G401.6 (cell line): ENCODE measurements at regions not wholly inside any gene's neighbourhood (a gene's known extent, or its start where the extent isn't known, plus 50 kb on each side); places are given as distances from the start of the nearest gene placed in this dataset.
"Not testable (repeated sequence)": the region's sequence is repeated elsewhere in the genome, so short reads cannot be mapped to it uniquely, and the experiment has no call there.

Experiments
- FAIRE-seq: peaks from 2 replicates; lab custom pipeline; 2012; peaks lifted over from hg19 to GRCh38; lab: Jason Lieb, UNC

DNA sequence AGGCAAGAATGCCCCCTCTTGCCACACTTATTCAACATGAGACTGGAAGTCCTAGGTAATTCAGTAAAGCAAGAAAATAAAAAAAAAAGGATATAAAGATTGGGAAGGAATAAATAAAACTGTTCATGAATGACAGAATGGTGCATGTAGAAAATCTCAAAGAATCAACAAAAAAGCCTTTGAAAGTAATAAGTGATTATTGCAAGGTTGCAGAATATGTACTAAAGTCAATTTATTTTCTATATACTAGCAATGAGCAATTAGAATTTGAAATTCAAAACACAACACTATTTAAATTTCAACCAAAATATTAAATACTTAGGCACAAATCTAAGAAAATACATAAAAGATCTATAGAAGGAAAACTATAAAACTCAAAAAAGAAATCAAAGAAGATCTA is 58.6 kb downstream of the MAGEA10 start:
- FAIRE-seq: no peak

DNA sequence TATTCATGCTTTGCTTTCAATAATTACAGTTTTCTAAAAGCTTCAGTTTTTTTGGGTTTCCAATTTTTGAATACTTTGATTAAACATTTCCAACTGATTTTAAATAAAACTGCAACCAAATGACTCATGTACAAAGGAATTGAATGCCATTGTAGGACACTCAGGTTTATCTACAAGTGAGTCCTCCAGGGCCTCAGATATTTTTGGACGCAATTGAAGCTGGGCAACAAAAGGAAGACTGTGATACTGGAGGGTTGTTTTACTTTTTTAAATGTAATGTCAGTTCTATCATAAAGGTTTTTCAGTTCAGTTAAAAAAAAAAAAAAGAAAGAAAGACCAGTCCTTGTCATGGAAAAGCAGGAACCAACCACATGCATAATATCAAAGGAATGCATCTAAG is 64.2 kb downstream of the MAGEA10 start:
- FAIRE-seq: no peak

DNA sequence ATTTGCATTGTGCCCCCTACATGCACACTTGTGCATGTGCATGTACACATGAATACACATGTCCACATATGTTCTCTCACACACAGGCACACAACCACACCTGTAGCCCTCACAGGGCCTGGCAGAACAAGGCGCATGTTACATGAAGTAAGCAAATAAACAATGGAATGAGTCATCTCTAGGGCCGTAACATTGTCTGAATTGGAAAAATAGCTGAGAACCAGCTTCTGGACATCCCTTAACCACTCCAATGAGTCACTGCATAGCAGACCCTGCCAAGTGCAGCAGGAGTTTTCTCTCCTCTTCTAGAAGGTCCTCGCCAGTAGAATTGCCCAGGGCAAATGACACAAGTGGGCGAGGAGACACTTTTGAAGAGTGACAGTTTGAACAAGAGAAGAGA is 66.1 kb downstream of the MAGEA10 start:
- no peak for FAIRE-seq

DNA sequence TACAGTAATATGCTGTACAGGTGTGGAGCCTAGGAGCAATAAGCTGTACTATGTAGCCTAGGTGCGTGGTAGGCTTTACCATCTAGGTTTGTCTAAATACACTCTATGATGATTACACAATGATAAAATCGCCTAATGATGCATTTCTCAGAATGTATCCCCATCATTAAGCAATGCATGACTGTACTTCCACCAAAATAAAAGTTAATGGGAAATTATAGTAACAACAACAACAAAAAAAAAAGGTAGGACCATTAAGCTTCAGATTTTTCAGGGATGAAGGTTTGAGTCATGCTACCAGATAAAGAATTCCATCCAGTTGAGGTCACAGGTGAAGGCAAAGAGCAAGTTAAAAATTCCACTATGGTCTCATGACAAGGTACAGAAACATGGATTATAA is 68.2 kb downstream of the MAGEA10 start:
- no peak for FAIRE-seq

DNA sequence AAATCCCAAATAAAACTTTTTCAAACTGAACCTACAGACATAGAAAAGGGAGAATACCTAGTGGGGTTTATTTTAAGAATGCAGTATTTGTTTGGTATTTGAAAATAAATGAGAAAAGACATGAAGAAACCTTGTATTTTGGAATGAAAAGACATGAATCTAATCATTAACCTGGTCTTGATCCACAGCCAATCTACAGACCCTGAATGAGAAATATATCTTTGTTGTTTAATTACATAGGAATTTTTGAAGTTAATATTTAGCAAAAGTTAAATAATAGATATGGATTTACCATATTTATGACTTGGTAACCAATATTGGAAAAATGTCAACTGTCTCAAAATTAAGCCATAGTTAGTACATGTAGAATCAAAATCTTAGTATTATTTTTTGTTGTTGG is 76.8 kb downstream of the MAGEA10 start:
- no peak for FAIRE-seq

DNA sequence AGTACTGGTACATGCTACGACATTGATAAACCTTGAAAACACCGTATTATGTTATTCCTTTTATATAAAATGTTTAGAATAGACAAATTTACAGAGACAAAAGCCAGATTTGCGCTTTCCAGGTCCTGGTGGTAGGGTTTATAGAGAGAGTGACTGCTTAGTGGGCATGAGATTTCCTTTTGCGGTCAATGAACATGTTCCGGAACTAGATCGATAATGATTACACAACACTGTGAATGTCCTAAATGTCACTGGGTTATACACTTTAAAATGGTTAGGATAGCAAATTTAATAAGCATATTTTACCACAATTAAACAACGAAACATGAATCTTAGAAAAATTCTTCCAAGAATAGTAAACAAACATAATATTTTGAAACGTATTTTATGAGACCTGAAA is 77.3 kb downstream of the MAGEA10 start:
- no peak for FAIRE-seq

DNA sequence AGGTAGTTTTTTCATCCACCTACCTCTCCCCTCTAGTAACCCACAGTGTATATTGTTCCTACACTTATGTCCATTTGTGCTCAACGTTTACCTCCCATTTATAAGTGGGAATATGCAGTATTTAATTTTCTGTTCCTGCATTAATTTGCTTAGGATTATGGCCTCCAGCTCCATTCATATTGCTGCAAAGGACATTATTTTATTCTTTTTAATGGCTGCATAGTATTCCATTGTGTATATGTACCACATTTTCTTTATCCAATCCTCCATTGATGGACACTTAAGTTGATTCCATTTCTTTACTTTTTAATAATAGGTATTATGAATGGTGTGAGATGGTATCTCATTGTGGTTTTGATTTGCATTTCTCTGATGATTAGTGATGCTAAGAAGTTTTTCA is 76.1 kb upstream of the GABRE start:
- FAIRE-seq: not testable (repeated sequence)

DNA sequence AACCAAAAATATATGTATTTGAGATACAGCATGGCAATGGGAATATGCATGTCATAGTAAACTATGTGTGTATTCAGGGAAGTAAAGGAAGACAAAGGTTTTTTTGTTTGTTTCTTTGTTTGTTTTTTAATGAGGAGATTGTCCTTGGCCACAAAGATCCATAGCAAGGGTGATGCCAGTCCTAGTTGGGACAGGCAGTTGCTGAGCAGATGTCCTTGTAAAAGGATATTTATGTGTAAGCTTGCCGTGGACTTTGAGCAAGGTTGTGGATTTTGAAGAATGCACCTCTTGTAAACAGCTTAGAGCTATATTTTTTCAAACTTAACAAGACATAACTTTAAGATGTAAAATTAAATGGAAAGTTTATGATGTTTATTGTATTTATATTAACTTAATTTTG is 69.9 kb upstream of the GABRE start:
- FAIRE-seq: no peak

DNA sequence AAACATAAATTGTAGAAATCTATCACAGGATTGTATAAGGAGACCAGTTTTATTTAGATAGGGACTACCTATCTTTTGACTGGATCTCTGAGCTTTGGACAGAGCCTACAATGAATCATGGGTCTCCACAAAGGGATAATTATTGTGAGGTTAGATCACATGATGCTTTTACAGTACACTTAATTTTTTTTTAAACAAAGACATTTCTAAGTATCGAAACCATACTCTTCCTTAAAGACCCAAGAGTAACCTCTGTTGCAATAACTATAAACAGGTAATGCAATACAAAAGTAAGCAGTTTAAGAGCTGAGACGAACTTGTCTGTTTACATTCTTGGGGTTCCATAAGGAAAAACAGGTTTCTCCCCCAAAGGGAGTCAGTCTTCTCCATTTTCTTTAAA is 64.3 kb upstream of the GABRE start:
- FAIRE-seq: no peak

DNA sequence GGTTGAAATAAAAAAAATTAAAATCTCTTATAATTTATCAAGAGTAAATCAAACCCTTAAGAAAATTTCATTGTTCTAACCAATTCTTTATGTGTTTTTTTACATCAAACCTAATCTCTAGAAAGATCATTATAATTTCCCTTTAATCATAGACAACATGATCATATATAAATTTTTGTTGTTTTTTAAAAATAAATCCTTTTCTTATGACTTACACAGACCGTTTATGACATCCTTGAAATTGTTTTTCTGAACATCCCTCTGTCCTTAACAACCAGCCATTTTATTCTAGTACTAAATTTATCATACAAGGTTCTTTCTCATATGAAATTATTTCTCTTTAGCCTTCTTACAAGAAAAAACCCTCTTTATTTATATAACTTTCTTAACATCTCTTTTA is 62.7 kb upstream of the GABRE start:
- peak; percentile 19 for FAIRE-seq

DNA sequence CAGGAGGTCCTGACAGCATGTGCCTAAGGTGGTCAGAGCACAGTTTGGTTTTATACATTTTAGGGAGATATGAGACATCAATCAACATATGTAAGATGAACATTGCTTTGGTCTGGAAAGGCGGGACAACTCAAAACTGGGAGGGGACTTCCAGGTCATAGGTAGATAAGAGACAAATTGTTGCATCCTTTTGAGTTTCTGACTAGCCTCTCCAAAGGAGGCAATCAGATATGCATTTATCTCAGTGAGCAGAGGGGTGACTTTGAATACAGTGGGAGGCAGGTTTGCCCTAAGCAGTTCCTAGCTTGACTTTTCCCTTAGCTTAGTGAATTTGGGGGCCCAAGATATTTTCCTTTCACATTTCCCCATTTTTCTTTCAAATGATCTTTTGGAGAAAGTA is 56.9 kb upstream of the GABRE start:
- FAIRE-seq: not testable (repeated sequence)

DNA sequence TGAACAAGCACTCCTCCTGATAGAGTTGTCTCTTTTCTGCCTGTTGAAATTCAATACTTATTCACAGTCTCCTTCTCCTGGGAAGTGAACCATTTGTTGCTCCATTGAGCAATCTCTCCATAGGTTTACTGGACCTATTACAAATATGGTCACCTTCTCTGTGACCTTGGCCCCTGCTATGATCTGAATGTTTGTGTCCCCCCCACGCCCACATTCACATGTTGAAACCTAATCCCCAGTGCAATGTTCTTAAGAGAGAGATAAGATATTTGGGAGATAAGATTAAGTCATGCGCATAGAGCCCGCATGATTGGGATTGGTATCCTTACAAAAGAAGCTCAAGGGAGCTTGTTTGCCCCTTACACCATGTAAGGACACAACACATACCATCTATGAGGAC is 54.1 kb upstream of the GABRE start:
- no peak for FAIRE-seq

DNA sequence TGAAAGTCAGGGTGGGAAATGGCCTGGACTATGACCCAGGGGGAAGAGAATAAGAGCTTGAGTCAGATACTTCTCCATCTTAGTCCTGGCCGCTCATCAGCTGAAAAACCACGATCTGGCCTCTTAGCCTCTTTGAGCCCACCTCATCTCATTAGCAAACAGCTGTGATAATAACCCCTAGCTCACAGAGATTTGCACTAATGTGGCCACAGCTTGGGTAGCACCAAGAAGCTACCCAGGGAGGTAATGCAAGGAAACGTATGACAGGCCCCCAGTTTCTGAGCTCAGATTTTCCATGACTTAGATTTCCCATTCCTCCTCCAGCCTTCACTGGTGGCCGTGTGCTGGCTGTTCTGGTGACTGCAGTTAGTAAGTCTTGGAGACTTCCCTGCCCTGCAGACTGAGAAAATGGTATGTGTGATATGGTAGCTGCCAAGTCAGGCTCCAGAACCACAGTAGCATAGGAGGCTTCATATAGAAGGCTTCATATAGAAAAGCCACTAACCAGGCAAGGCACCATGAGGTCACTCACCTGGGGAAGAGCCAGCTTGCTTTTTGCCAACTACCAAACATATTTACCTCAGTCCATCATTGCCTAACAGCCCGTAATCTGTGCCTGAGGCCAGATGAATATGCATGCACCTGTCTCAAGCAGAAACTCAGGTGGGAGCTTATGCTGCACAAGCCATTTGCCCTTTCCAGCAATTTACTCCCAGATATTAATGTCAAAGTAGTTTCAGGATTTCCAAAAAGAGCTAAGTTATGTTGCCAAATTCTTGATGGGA is 51.4 kb upstream of the GABRE start:
- FAIRE-seq: no peak

DNA sequence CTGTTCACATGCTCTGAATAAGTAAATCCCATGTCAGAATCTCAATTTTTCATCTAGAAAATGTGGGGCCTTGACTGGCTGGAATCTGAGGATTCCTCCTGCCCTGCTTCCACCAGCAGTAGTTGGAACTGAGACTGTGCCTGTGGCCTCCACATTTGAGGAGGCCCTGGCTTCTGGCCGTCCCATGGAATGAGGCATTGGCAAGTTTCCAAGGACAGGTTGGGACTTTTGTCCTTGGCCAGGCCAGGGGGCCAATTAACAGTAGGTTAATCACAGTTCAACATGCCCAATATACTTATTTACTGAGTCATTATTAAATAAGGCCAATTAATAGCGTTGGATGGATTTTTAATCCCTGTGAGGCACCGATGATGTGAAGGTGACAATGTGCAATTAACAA is 50.2 kb upstream of the GABRE start:
- FAIRE-seq: no peak
